HEK293 (cell line): ENCODE measurements at regions not wholly inside any gene's neighbourhood (a gene's known extent, or its start where the extent isn't known, plus 50 kb on each side); places are given as distances from the start of the nearest gene placed in this dataset.

Source experiments
- CTCF ChIA-PET: fragments of 350-600 bp; formaldehyde crosslinking; extraction: SDS; loops from one replicate; lab custom pipeline; 2021; ENCODE audit warnings: antibody characterized with exemption; lab: Yijun Ruan, JAX
- POLR2A ChIA-PET: fragments of 300-600 bp; formaldehyde crosslinking; extraction: SDS; loops from one replicate; lab custom pipeline; 2020; ENCODE audit warnings: antibody characterized with exemption, inconsistent platforms; lab: Yijun Ruan, JAX
- H3K27ac ChIP-seq: fragments of 200-500 bp; sonication (Bioruptor generic); 2 replicates; pipeline ENCODE4 v1.5.1; 2014; ENCODE audit warnings: low read depth, low read length, control low read depth, inconsistent platforms; ENCODE audit errors: extremely low read depth
- H3K36me3 ChIP-seq, 2 experiments: fragments of 200-500 bp in 1 of 2; sonication (Bioruptor generic) in 1 of 2; 1 replicate in 1 of 2; 2 replicates in 1 of 2; pipeline ENCODE4 v1.5.1; 2014 to 2017; ENCODE audit warnings: inconsistent platforms in 2 of 2, low read length in 2 of 2; ENCODE audit not compliant: control insufficient read depth in 2 of 2, insufficient read depth in 1 of 2
- H3K4me1 ChIP-seq: fragments of 200-500 bp; sonication (Bioruptor generic); 2 replicates; pipeline ENCODE4 v1.5.1; 2014; ENCODE audit warnings: mild to moderate bottlenecking, low read length, inconsistent platforms; ENCODE audit not compliant: control insufficient read depth, insufficient read depth
- H3K4me3 ChIP-seq: 2 replicates; pipeline ENCODE4 v1.5.1; 2011; ENCODE audit warnings: low read depth, mild to moderate bottlenecking, control low read depth, low read length, moderate library complexity
- H3K9me3 ChIP-seq: fragments of 200-500 bp; sonication (Bioruptor generic); 2 replicates; pipeline ENCODE4 v1.5.1; 2014; ENCODE audit warnings: low read depth, low read length, inconsistent platforms; ENCODE audit not compliant: control insufficient read depth, insufficient read depth
- ATF2 ChIP-seq: fragments of 450-650 bp; formaldehyde crosslinking; IDR thresholded peaks from 2 replicates; pipeline ENCODE4 v1.5.1; 2016; ENCODE audit warnings: missing biosample characterization, missing genetic modification characterization, low read depth
- HIC1 ChIP-seq: fragments of 450-650 bp; formaldehyde crosslinking; IDR thresholded peaks from 2 replicates; pipeline ENCODE4 v1.5.1; 2016; ENCODE audit warnings: missing biosample characterization, missing genetic modification characterization
- IKZF3 ChIP-seq: fragments of 450-650 bp; IDR thresholded peaks from 2 replicates; pipeline ENCODE4 v1.5.0; 2018; ENCODE audit warnings: missing biosample characterization, mild to moderate bottlenecking, missing genetic modification characterization, moderate library complexity
- KLF1 ChIP-seq: fragments of 450-650 bp; formaldehyde crosslinking; IDR thresholded peaks from 2 replicates; pipeline ENCODE4 v1.5.1; 2016; ENCODE audit warnings: missing biosample characterization, missing genetic modification characterization
- KLF10 ChIP-seq: fragments of 450-650 bp; IDR thresholded peaks from 2 replicates; pipeline ENCODE4 v1.5.1; 2018; ENCODE audit warnings: missing biosample characterization, mild to moderate bottlenecking, missing genetic modification characterization
- KLF8 ChIP-seq: fragments of 450-650 bp; formaldehyde crosslinking; IDR thresholded peaks from 2 replicates; pipeline ENCODE4 v1.5.1; 2016; ENCODE audit warnings: missing biosample characterization, missing genetic modification characterization
- PRDM6 ChIP-seq: fragments of 450-650 bp; formaldehyde crosslinking; IDR thresholded peaks from 2 replicates; pipeline ENCODE4 v1.5.1; 2017; ENCODE audit warnings: missing biosample characterization, missing genetic modification characterization
- RBAK ChIP-seq: fragments of 450-650 bp; formaldehyde crosslinking; IDR thresholded peaks from 2 replicates; pipeline ENCODE4 v1.5.1; 2016; ENCODE audit warnings: missing biosample characterization, missing genetic modification characterization
- ZBTB1 ChIP-seq: fragments of 450-650 bp; formaldehyde crosslinking; IDR thresholded peaks from 2 replicates; pipeline ENCODE4 v1.5.1; 2016; ENCODE audit warnings: missing biosample characterization, missing genetic modification characterization
- ZEB2 ChIP-seq: fragments of 450-650 bp; formaldehyde crosslinking; IDR thresholded peaks from 2 replicates; pipeline ENCODE4 v1.5.1; 2016; ENCODE audit warnings: missing biosample characterization, missing genetic modification characterization
- ZNF18 ChIP-seq: fragments of 450-650 bp; formaldehyde crosslinking; IDR thresholded peaks from 2 replicates; pipeline ENCODE4 v1.5.1; 2016; ENCODE audit warnings: missing biosample characterization, missing genetic modification characterization
- ZNF24 ChIP-seq: fragments of 450-650 bp; formaldehyde crosslinking; IDR thresholded peaks from 2 replicates; pipeline ENCODE4 v1.5.1; 2016; ENCODE audit warnings: missing biosample characterization, missing genetic modification characterization
- ZNF292 ChIP-seq: fragments of 450-650 bp; formaldehyde crosslinking; IDR thresholded peaks from 2 replicates; pipeline ENCODE4 v1.5.1; 2016; ENCODE audit warnings: low read depth, missing biosample characterization, missing genetic modification characterization, borderline replicate concordance
- ZNF324 ChIP-seq: fragments of 450-650 bp; formaldehyde crosslinking; IDR thresholded peaks from 2 replicates; pipeline ENCODE4 v1.5.1; 2016; ENCODE audit warnings: missing biosample characterization, missing genetic modification characterization
- ZNF354C ChIP-seq: fragments of 450-650 bp; formaldehyde crosslinking; IDR thresholded peaks from 2 replicates; pipeline ENCODE4 v1.5.1; 2016; ENCODE audit warnings: missing biosample characterization, missing genetic modification characterization, low read depth, borderline replicate concordance
- ZNF366 ChIP-seq: fragments of 450-650 bp; formaldehyde crosslinking; conservative IDR thresholded peaks from 2 replicates; pipeline ENCODE4 v1.5.1; 2016; ENCODE audit warnings: missing biosample characterization, missing genetic modification characterization
- ZNF404 ChIP-seq: fragments of 450-650 bp; formaldehyde crosslinking; IDR thresholded peaks from 2 replicates; pipeline ENCODE4 v1.5.1; 2017; ENCODE audit warnings: missing biosample characterization, missing genetic modification characterization
- ZNF510 ChIP-seq: fragments of 450-650 bp; formaldehyde crosslinking; IDR thresholded peaks from 2 replicates; pipeline ENCODE4 v1.5.1; 2018; ENCODE audit warnings: mild to moderate bottlenecking, missing genetic modification characterization, missing biosample characterization; ENCODE audit not compliant: insufficient replicate concordance
- ZNF513 ChIP-seq: fragments of 450-650 bp; IDR thresholded peaks from 2 replicates; pipeline ENCODE4 v1.5.1; 2018; ENCODE audit warnings: missing biosample characterization, missing genetic modification characterization
- ZNF558 ChIP-seq: fragments of 450-650 bp; formaldehyde crosslinking; IDR thresholded peaks from 2 replicates; pipeline ENCODE4 v1.5.1; 2016; ENCODE audit warnings: missing biosample characterization, missing genetic modification characterization
- ZNF600 ChIP-seq: fragments of 450-650 bp; formaldehyde crosslinking; IDR thresholded peaks from 2 replicates; pipeline ENCODE4 v1.5.1; 2016; ENCODE audit warnings: missing biosample characterization, missing genetic modification characterization
- ZNF658 ChIP-seq: fragments of 450-650 bp; formaldehyde crosslinking; IDR thresholded peaks from 2 replicates; pipeline ENCODE4; 2016; ENCODE audit warnings: missing biosample characterization, missing genetic modification characterization
- ZNF670 ChIP-seq: fragments of 450-650 bp; formaldehyde crosslinking; IDR thresholded peaks from 2 replicates; pipeline ENCODE4 v1.5.1; 2016; ENCODE audit warnings: missing biosample characterization, missing genetic modification characterization, low read depth
- ZNF777 ChIP-seq: fragments of 450-650 bp; formaldehyde crosslinking; IDR thresholded peaks from 2 replicates; pipeline ENCODE4 v1.5.1; 2017; ENCODE audit warnings: missing biosample characterization, missing genetic modification characterization, borderline replicate concordance
- ZNF843 ChIP-seq: fragments of 450-650 bp; formaldehyde crosslinking; IDR thresholded peaks from 2 replicates; pipeline ENCODE4 v1.5.1; 2016; ENCODE audit warnings: missing biosample characterization, missing genetic modification characterization
- ZSCAN4 ChIP-seq: fragments of 450-650 bp; formaldehyde crosslinking; IDR thresholded peaks from 2 replicates; pipeline ENCODE4 v1.5.1; 2017; ENCODE audit warnings: missing biosample characterization, missing genetic modification characterization

GRCh38 chr2:37468170-37468569 is 123.7 kb downstream of the QPCT start:
- Histone ChIP-seq H3K4me3 (no peak overlapping the region), H3K4me1 (peaks cover 9% of the 10 kb centered on the region), H3K9me3 (no peaks in the 10 kb centered on the region), H3K27ac (no peak overlapping the region), H3K36me3 (no peaks in the 10 kb centered on the region)
- CTCF ChIA-PET: interaction anchor here (0.5 to 1.4 kb wide), 2 partner anchors 14 to 30 kb away, joined by 3 to 5 read pairs; no protein-coding TSS in a partner anchor
- POLR2A ChIA-PET: no interaction called here
- TF ChIP-seq IKZF3 (tag by site-specific recombination): no peak
- TF ChIP-seq KLF1 (tag by site-specific recombination): no peak
- TF ChIP-seq ZNF292 (tag by site-specific recombination): no peak
- no peak for TF ChIP-seq KLF10 (tag by site-specific recombination)
- TF ChIP-seq ZNF18: no peak
- no peak for TF ChIP-seq ZNF558 (tag by site-specific recombination)
- TF ChIP-seq ZNF404 (tag by site-specific recombination): no peak
- TF ChIP-seq ZNF777 (tag by site-specific recombination): no peak
- TF ChIP-seq ZBTB1 (tag by site-specific recombination): no peak
- no peak for TF ChIP-seq PRDM6 (tag by site-specific recombination)
- no peak for TF ChIP-seq ZNF366 (tag by site-specific recombination)
- no peak for TF ChIP-seq KLF8 (tag by site-specific recombination)
- no peak for TF ChIP-seq ZNF354C
- TF ChIP-seq ZNF513: no peak
- TF ChIP-seq ZNF600 (tag by site-specific recombination): no peak
- TF ChIP-seq ZNF843: no peak

- Histone ChIP-seq H3K4me1 (peaks cover 12% of the 10 kb centered on the region), H3K36me3 (no peaks in the 10 kb centered on the region), H3K9me3 (no peaks in the 10 kb centered on the region), H3K4me3 (no peak overlapping the region), H3K27ac (no peak overlapping the region)
- CTCF ChIA-PET: interaction anchor here (0.6 kb wide), 1 partner anchor 10 kb away, joined by 3 read pairs; no protein-coding TSS in a partner anchor
- POLR2A ChIA-PET: no interaction called here
- TF ChIP-seq ZNF510 (tag by site-specific recombination) (no peak), HIC1 (tag by site-specific recombination) (no peak), ZNF324 (tag by site-specific recombination) (no peak), ATF2 (no peak), RBAK (no peak), ZEB2 (tag by site-specific recombination) (no peak), ZNF670 (tag by site-specific recombination) (no peak), ZNF658 (no peak), ZNF404 (tag by site-specific recombination) (no peak), ZSCAN4 (tag by site-specific recombination) (no peak), ZNF366 (tag by site-specific recombination) (no peak), ZNF24 (no peak)
Observed at GRCh38 chr2:37469126-37469525, 124.7 kb downstream of the QPCT start.
